IMR-90 (cell line): ENCODE measurements at regions not wholly inside any gene's neighbourhood (a gene's known extent, or its start where the extent isn't known, plus 50 kb on each side); places are given as distances from the start of the nearest gene placed in this dataset.

Experiments
- BHLHE40 ChIP-seq: fragments of 150-350 bp; IDR thresholded peaks from 2 replicates; pipeline ENCODE4 v1.6.1; 2016; ENCODE audit warnings: mild to moderate bottlenecking, low read depth, low read length
- CEBPB ChIP-seq: IDR thresholded peaks from 2 replicates; pipeline ENCODE4 v1.6.1; 2012; ENCODE audit warnings: low read depth, low read length, improper control_type of control experiment
- CTCF ChIP-seq: conservative IDR thresholded peaks from 2 replicates; pipeline ENCODE4 v1.5.1; 2012; ENCODE audit warnings: mild to moderate bottlenecking, low read depth, low read length, improper control_type of control experiment
- ELK1 ChIP-seq: fragments of 150-350 bp; IDR thresholded peaks from 2 replicates; pipeline ENCODE4 v1.6.1; 2016; ENCODE audit warnings: low read depth, mild to moderate bottlenecking, low read length, moderate library complexity, borderline replicate concordance
- NFE2L2 ChIP-seq: fragments of 150-350 bp; IDR thresholded peaks from 2 replicates; pipeline ENCODE4 v1.6.1; 2016; ENCODE audit warnings: low read depth, mild to moderate bottlenecking, low read length
- POLR2A ChIP-seq: IDR thresholded peaks from 2 replicates; pipeline ENCODE4 v1.6.1; 2012; ENCODE audit warnings: mild to moderate bottlenecking, low read depth, low read length

- TF ChIP-seq CTCF (no peak), ELK1 (no peak), POLR2A (no peak), NFE2L2 (no peak), CEBPB (no peak), BHLHE40 (no peak)
These were observed 270.0 kb upstream of the PABPC4L start for GRCh38 chr4:134471569-134471968.
